Mucosa of descending colon (tissue), 3 donors: ENCODE measurements at regions not wholly inside any gene's neighbourhood (a gene's known extent, or its start where the extent isn't known, plus 50 kb on each side); places are given as distances from the start of the nearest gene placed in this dataset.

Source experiments
- ATAC-seq: fragments of 200-7000 bp; cut with Tn5 transposase; one replicate; pipeline ENCODE4 v1.9.1; 2020; ENCODE audit warnings: mild to moderate bottlenecking, moderate library complexity
- DNase-seq, 3 donors: peaks; one replicate each; pipeline ENCODE4 v3.0.0-alpha.2; 2020
- H3K36me3 ChIP-seq: fragments of 200-600 bp; one replicate; pipeline ENCODE4 v1.8.0; 2021; ENCODE audit warnings: low read depth, mild to moderate bottlenecking
- H3K4me1 ChIP-seq: fragments of 200-600 bp; one replicate; pipeline ENCODE4 v1.8.0; 2021; ENCODE audit warnings: low read depth, mild to moderate bottlenecking
- H3K4me3 ChIP-seq: fragments of 200-600 bp; one replicate; pipeline ENCODE4 v1.8.0; 2021; ENCODE audit warnings: mild to moderate bottlenecking
- H3K9me3 ChIP-seq: fragments of 200-600 bp; one replicate; pipeline ENCODE4 v1.8.0; 2021; ENCODE audit warnings: mild to moderate bottlenecking
- intact Hi-C, 2 donors: fragments of 100-400 bp; cut with DNase I in 1 of 2; cut with micrococcal nuclease in 1 of 2; formaldehyde crosslinking; loops; one replicate each; pipeline versions ENCODE4 v1.11.0 to v1.11.1; 2022; cut with DNase I, micrococcal nuclease
- TF ChIP-seq, protein P1 (sequence below): fragments of 200-600 bp; IDR thresholded peaks from one replicate; pipeline ENCODE4 v1.8.0; 2022; ENCODE audit warnings: antibody characterized with exemption, mild to moderate bottlenecking
- donor health status: DM: no; HTN: no; CAD: no; lungs with moderate emphysema.
- donor health status: DM: no; HTN: no; CAD: no.
- donor health status: DM: no; HTN: yes; CAD: no.

DNA sequence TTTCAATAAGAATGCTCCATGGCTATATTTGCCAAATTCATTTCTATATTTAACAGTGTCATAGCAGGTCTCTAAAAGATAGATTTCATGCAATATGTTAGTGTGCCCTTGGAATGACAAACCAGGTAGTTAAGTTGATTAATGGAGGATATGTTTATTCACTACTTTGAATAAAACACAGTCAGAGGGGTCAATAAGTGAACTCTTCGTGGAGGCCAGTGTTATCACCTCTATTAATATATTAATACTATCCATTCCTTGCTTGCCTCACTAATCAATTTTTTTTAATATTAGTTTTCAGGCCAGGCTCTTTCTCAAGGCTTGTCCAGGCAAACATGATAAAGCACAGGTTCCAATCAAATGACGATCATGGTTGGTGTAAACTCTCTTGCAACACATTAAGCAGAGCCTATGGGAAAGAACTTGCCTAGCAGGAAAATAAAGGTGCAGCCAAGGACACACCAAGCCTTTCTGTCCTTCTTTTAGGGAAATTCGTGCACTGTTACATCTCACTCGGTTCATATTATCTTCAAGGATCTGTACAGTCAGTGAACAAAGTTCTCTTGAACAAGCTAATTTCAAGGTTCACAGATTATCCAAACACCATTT is 144.7 kb downstream of the DCK start:
- intact Hi-C loops, result no loop called here
- no peaks in the 10 kb centered on the region for H3K4me1 ChIP-seq
- TF ChIP-seq, protein P1, sequence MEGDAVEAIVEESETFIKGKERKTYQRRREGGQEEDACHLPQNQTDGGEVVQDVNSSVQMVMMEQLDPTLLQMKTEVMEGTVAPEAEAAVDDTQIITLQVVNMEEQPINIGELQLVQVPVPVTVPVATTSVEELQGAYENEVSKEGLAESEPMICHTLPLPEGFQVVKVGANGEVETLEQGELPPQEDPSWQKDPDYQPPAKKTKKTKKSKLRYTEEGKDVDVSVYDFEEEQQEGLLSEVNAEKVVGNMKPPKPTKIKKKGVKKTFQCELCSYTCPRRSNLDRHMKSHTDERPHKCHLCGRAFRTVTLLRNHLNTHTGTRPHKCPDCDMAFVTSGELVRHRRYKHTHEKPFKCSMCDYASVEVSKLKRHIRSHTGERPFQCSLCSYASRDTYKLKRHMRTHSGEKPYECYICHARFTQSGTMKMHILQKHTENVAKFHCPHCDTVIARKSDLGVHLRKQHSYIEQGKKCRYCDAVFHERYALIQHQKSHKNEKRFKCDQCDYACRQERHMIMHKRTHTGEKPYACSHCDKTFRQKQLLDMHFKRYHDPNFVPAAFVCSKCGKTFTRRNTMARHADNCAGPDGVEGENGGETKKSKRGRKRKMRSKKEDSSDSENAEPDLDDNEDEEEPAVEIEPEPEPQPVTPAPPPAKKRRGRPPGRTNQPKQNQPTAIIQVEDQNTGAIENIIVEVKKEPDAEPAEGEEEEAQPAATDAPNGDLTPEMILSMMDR, result no peak
- no peak for ATAC-seq
- no peaks in the 10 kb centered on the region for H3K36me3 ChIP-seq
- DNase-seq, result no peak
- no peaks in the 10 kb centered on the region for H3K9me3 ChIP-seq
- no peak overlapping the region for H3K4me3 ChIP-seq

DNA sequence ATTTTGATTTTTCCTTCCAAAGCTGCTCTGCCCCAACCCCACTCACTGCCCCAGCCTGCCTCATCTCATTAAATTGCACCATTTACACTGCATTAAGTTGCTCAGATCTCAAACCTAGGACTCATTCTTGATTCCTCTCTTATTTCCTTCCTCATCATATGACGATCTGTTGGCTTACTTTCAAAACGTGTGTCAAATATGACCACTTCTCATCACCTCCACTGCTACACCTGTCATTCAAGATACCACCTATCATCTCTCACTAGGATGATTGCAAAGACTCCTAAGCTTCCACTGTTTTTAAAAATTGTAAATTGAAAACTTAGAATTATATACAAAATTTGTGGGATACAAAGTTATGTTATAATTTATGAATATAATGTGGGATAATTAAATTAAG is 147.1 kb downstream of the DCK start:
- intact Hi-C loops, result no loop called here
- no peaks in the 10 kb centered on the region for H3K36me3 ChIP-seq
- H3K4me1 ChIP-seq, result no peaks in the 10 kb centered on the region
- ATAC-seq (no peak), DNase-seq (no peak)
- TF ChIP-seq, protein P1, result no peak
- no peaks in the 10 kb centered on the region for H3K9me3 ChIP-seq
- H3K4me3 ChIP-seq, result no peak overlapping the region

DNA sequence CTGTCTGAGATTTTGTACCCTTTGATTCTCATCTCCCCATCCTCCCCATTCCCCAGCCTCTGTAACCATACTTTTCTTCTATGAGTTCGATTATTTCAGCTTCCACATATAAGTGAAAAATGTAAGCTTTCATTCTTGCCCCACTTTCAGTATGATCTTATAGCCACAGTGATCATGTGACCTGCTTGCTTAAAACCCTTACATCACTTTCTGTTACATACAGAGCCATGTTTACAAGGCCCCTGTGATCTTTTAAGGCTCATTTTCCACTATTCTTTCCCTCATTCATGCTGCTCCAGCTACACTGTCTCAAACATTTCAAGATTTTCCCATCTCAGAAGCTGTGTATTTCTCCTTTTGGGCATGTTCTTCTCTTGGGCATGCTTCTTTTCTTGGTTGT is 147.7 kb downstream of the DCK start:
- no peaks in the 10 kb centered on the region for H3K36me3 ChIP-seq
- no peak for ATAC-seq
- no peak overlapping the region for H3K4me3 ChIP-seq
- H3K4me1 ChIP-seq, result no peaks in the 10 kb centered on the region
- no peaks in the 10 kb centered on the region for H3K9me3 ChIP-seq
- intact Hi-C loops, result no loop called here
- TF ChIP-seq, protein P1, result no peak
- DNase-seq, result no peak

DNA sequence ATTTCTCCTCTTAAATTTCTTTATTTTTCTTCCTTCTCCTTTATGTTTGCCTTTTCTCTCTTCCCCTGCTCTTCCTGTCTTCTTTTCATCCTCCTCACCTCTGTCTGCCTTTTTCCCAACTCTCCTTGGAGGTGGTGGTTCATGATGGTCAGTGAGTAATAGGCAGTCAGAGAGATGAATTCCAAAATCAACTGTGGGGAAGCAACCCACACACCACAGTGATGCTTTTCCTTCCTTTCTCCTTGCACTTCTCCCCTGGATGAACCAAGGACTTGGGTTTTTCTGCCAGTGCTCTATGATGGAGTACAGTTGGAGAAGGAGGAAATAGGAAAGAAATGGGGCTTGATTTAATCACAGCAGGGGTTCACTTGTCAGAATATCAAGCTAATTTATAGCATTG is 153.8 kb downstream of the DCK start:
- ATAC-seq, result no peak
- H3K4me3 ChIP-seq, result no peak overlapping the region
- no peaks in the 10 kb centered on the region for H3K4me1 ChIP-seq
- no peaks in the 10 kb centered on the region for H3K9me3 ChIP-seq
- DNase-seq, result no peak
- intact Hi-C loops, result no loop called here
- H3K36me3 ChIP-seq, result no peaks in the 10 kb centered on the region
- TF ChIP-seq, protein P1, result no peak

DNA sequence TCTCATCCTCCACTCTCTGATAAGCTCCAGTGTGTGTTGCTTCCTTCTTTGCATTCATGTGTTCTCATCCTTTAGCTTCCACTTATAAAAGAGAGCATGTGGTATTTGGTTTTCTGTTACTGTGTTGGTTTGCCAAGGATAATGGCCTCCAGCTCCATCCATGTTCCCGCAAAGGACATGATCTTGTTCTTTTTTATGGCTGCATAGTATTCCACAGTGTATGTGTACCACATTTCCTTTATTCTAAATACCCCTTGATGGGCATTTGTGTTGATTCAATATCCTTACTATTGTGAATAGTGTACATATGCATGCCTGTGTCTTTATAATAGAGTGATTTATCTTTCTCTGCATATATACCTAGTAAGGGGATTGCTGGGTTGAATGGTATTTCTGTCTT is 155.1 kb downstream of the DCK start:
- ATAC-seq (no peak), DNase-seq (no peak)
- TF ChIP-seq, protein P1, result no peak
- Histone ChIP-seq H3K4me1 (no peaks in the 10 kb centered on the region), H3K9me3 (no peaks in the 10 kb centered on the region), H3K36me3 (no peaks in the 10 kb centered on the region), H3K4me3 (no peak overlapping the region)
- intact Hi-C loops, result no loop called here

DNA sequence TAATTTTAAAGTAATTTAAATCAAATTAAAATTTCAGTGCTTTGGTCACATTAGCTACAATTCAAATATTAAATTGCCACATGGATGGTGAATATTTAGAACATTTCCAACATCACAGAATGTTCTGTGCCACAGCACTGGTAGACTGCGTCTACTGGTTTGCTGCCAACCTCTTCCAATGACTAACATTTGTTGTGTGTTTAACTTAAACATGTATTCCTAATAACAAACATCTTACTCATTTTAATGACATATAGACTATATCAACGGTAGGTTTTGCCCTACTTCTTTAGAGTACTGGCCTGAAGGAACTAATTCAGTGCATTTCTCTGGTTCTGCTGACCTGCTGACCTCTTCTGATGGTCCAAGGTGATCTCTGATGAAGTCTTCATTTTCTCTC is 157.6 kb downstream of the DCK start:
- TF ChIP-seq, protein P1, result no peak
- DNase-seq (no peak), ATAC-seq (no peak)
- Histone ChIP-seq H3K9me3 (no peaks in the 10 kb centered on the region), H3K4me1 (no peaks in the 10 kb centered on the region), H3K36me3 (no peaks in the 10 kb centered on the region), H3K4me3 (no peak overlapping the region)
- intact Hi-C loops, result no loop called here
